ENCODE measurements at regions not wholly inside any gene's neighbourhood (a gene's known extent, or its start where the extent isn't known, plus 50 kb on each side); places are given as distances from the start of the nearest gene placed in this dataset.
A peak's percentile ranks its signal among the peaks of the same experiment; 100 is the strongest.

DNA sequence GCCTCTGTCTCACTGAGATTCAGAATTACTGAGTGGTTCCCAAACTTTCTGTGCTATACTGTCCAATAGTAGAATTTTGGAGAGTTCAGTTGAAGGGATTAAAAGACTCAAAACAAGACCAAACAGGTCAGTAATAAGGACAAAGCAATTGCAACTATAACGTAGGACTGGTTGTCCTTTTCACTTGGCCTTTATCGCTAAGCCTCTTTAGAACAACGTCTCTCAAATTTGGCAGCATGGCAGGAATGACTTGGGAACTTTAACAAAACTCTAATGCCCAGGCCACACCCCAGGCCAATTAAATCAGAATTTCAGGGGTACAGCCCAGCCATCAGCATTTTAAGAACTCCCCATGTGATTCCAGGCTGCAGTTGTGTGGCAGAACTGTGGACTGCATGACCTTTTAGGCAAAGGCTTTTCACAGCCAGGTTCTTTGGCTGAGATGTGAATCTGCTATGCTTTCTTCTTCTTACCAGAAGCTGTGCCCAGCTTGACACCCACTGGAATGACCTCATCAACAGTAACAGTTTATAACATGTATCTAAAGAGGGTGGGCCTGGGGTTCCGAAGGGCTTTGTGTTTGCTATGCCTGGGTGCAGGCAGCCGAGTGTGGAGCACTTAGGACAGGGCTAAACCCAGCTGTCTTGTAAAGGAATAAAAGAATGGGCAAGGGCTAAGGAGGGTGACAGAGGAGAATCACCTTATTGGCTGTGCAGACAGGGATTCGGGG, 226.2 kb upstream of the PRICKLE2 start:
- Histone ChIP-seq H3K4me3 (ENCODE audit: low read length) (no peak overlapping the region), H3K4me1 (ENCODE audit: control insufficient read depth, insufficient read depth, low read length) (no peaks in the 10 kb centered on the region), H3K27ac (ENCODE audit: low read length) (no peak overlapping the region), H3K27me3 (ENCODE audit: control insufficient read depth, insufficient read depth, low read length) (no peaks in the 10 kb centered on the region), H3K36me3 (ENCODE audit: control insufficient read depth, insufficient read depth, low read length) (no peaks in the 10 kb centered on the region), H3K9me3 (ENCODE audit: control insufficient read depth, insufficient read depth, low read length) (no peaks in the 10 kb centered on the region)
- WGBS (ENCODE audit: insufficient coverage, insufficient read length) = no CpG with 5 or more reads among the region's 6 CpGs
- DNase-seq (ENCODE audit: low read depth, low spot score) = no peak

DNA sequence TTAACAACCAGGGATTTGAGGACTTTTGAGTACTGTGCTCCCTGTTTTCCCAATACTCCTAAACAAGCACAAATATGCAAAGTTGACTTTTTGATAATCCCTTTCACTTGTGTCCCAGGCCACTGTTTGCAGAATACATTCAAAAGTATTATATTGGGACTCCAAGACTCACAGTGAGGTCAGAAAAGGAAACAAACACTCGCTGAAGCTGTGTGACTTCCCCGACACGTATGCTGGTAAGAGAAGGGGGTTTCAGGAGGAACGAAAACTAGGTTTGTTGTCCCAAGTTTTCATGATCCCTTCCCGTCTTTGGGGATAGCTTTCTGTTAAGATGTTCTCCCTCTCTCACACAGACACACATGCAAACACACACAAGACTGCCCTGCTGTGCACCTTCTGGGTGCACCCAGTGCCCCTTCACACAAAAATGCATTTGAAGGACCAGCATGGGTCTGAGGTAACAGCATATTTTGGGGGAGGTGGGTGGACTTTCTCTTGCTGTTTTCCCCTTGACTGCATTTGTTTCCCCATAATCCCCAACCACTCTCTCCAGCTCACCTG, 225.2 kb upstream of the PRICKLE2 start:
- Histone ChIP-seq H3K4me1 (ENCODE audit: control insufficient read depth, insufficient read depth, low read length) (no peaks in the 10 kb centered on the region), H3K36me3 (ENCODE audit: control insufficient read depth, insufficient read depth, low read length) (no peaks in the 10 kb centered on the region), H3K27ac (ENCODE audit: low read length) (no peak overlapping the region), H3K9me3 (ENCODE audit: control insufficient read depth, insufficient read depth, low read length) (no peaks in the 10 kb centered on the region), H3K4me3 (ENCODE audit: low read length) (no peak overlapping the region), H3K27me3 (ENCODE audit: control insufficient read depth, insufficient read depth, low read length) (no peaks in the 10 kb centered on the region)
- no CpG with 5 or more reads among the region's 5 CpGs for WGBS (ENCODE audit: insufficient coverage, insufficient read length)
- no peak for DNase-seq (ENCODE audit: low read depth, low spot score)

DNA sequence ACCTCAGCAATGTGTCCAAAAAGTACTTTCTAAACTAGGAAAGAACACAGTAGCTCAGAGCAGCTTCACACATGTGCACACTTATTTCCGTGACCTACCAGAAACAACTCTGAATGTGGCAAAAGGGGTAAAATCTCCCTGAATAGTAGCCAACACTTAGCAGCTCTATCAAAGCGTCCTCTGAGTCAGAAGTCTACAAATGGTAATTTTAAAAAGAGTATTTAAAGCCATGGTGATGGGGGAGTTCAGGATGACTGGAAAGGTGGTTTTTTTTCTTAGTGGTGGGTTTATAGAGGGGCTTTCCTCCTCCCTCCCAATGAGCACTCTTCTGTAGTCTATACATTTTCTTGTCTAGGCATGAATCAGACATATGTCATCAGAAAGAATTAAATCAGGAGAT, 223.8 kb upstream of the PRICKLE2 start:
- no peak for DNase-seq (ENCODE audit: low read depth, low spot score)
- Histone ChIP-seq H3K27me3 (ENCODE audit: control insufficient read depth, insufficient read depth, low read length) (no peaks in the 10 kb centered on the region), H3K4me1 (ENCODE audit: control insufficient read depth, insufficient read depth, low read length) (no peaks in the 10 kb centered on the region), H3K27ac (ENCODE audit: low read length) (no peak overlapping the region), H3K9me3 (ENCODE audit: control insufficient read depth, insufficient read depth, low read length) (no peaks in the 10 kb centered on the region), H3K4me3 (ENCODE audit: low read length) (no peak overlapping the region), H3K36me3 (ENCODE audit: control insufficient read depth, insufficient read depth, low read length) (no peaks in the 10 kb centered on the region)
- no CpG with 5 or more reads among the region's 2 CpGs for WGBS (ENCODE audit: insufficient coverage, insufficient read length)

DNA sequence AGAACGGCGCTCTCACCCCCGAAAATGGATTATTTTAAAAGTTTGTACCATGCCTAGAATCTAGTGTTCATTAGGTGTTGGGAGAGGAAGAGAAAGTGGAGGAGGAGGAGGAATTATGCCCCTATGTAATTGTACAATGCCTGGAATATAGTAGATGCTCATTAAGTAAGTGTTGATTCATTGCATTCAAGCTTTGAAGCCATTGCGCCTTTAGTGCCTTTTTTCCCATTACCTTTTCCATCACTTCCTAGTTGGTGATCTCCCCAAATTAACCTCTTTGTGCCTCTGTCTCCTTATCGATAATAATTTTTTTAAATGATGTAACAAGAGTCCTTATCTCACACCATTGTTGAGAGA, 220.7 kb upstream of the PRICKLE2 start:
- no CpG with 5 or more reads among the region's 5 CpGs for WGBS (ENCODE audit: insufficient coverage, insufficient read length)
- no peak for DNase-seq (ENCODE audit: low read depth, low spot score)
- peaks cover 2% of the 10 kb centered on the region; the same call in 1 of the 2 replicates for H3K4me1 ChIP-seq (ENCODE audit: control insufficient read depth, insufficient read depth, low read length)
- H3K36me3 ChIP-seq (ENCODE audit: control insufficient read depth, insufficient read depth, low read length) = no peaks in the 10 kb centered on the region
- no peak overlapping the region for H3K27ac ChIP-seq (ENCODE audit: low read length)
- H3K9me3 ChIP-seq (ENCODE audit: control insufficient read depth, insufficient read depth, low read length) = no peaks in the 10 kb centered on the region
- no peak overlapping the region; the same call in 1 of the 2 replicates for H3K4me3 ChIP-seq (ENCODE audit: low read length)
- no peaks in the 10 kb centered on the region for H3K27me3 ChIP-seq (ENCODE audit: control insufficient read depth, insufficient read depth, low read length)

DNA sequence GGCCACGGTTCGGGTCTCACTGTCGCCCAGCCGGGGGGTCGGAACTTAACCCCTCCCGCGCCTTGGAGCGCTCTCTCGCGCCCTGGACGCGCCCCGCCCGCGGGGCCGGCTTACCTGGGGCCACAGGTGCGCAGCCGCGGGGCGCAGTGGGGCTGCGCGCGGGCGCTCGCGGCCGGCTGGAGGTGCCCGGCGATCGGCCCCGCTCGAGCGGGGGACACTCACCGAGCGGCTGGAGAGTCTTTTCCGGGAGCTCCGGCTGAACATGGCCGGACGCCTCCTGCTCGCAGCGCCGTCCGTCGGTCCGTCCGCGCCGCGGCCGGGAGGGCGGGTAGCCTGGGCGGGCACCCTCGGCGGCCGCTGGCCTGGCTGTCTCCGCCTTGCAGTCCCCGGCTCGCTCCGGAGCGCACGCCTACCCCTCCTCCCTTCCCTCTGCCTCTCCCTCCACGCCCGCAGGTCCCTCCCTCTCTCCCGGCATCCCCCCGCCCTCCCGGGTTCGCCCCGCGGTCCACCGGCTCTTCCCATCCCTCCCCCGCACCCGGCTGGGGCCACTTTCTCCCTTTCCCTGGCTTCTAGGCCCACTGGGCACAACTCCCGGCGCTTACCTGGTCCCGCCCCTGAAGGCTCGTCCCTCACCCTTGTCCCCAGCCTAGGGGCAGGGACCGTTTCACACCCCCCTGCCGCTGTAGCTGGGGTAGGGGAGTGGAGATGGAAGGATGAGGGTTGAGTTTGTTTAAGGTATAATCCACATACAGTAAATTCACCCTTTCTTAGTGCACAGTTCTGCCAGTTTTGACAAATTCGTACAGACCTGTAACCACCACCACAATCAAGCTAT, 220.1 kb upstream of the PRICKLE2 start:
- DNase-seq (ENCODE audit: low read depth, low spot score) = peak; percentile 33
- peaks cover 2% of the 10 kb centered on the region; the same call in 1 of the 2 replicates for H3K4me1 ChIP-seq (ENCODE audit: control insufficient read depth, insufficient read depth, low read length)
- peak overlapping the region; percentile 87 for H3K4me3 ChIP-seq (ENCODE audit: low read length)
- no peaks in the 10 kb centered on the region for H3K27me3 ChIP-seq (ENCODE audit: control insufficient read depth, insufficient read depth, low read length)
- no CpG with 5 or more reads among the region's 79 CpGs for WGBS (ENCODE audit: insufficient coverage, insufficient read length)
- H3K9me3 ChIP-seq (ENCODE audit: control insufficient read depth, insufficient read depth, low read length) = no peaks in the 10 kb centered on the region
- no peaks in the 10 kb centered on the region for H3K36me3 ChIP-seq (ENCODE audit: control insufficient read depth, insufficient read depth, low read length)
- no peak overlapping the region for H3K27ac ChIP-seq (ENCODE audit: low read length)

DNA sequence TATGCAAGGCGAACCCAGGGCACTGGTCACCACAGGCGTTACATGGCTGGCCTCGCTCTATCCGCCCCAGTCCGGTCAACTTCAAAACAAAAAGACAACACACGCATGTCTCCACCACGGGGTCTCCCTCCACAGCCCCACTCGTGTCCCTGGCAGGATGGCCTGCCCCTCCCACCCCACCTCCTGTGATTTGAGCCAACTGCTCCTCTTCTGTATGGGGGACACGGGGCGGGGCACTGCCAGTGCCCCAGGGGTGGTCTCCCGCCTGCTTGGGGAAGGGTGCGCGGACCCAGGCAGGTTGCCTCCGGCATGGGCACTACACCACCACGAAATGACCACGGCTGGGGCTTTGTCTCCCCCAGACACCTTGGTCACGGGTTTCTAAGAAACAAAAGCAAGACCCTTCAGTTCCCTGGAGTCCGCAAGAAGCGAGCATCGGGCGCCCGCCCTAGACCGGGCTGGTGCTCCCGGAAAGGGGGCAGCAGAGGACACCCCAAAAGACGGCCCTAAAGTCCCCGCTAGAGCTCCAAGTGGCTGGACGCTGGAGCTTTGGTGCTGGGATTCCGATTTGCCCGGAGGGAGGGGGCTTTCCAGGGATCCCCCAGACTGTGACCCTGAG, 219.3 kb upstream of the PRICKLE2 start:
- Histone ChIP-seq H3K27me3 (ENCODE audit: control insufficient read depth, insufficient read depth, low read length) (no peaks in the 10 kb centered on the region), H3K4me3 (ENCODE audit: low read length) (peak overlapping the region; percentile 87; the same call in 1 of the 2 replicates), H3K9me3 (ENCODE audit: control insufficient read depth, insufficient read depth, low read length) (no peaks in the 10 kb centered on the region), H3K36me3 (ENCODE audit: control insufficient read depth, insufficient read depth, low read length) (no peaks in the 10 kb centered on the region), H3K27ac (ENCODE audit: low read length) (no peak overlapping the region), H3K4me1 (ENCODE audit: control insufficient read depth, insufficient read depth, low read length) (peaks cover 2% of the 10 kb centered on the region; the same call in 1 of the 2 replicates)
- no CpG with 5 or more reads among the region's 29 CpGs for WGBS (ENCODE audit: insufficient coverage, insufficient read length)
- no peak for DNase-seq (ENCODE audit: low read depth, low spot score)

DNA sequence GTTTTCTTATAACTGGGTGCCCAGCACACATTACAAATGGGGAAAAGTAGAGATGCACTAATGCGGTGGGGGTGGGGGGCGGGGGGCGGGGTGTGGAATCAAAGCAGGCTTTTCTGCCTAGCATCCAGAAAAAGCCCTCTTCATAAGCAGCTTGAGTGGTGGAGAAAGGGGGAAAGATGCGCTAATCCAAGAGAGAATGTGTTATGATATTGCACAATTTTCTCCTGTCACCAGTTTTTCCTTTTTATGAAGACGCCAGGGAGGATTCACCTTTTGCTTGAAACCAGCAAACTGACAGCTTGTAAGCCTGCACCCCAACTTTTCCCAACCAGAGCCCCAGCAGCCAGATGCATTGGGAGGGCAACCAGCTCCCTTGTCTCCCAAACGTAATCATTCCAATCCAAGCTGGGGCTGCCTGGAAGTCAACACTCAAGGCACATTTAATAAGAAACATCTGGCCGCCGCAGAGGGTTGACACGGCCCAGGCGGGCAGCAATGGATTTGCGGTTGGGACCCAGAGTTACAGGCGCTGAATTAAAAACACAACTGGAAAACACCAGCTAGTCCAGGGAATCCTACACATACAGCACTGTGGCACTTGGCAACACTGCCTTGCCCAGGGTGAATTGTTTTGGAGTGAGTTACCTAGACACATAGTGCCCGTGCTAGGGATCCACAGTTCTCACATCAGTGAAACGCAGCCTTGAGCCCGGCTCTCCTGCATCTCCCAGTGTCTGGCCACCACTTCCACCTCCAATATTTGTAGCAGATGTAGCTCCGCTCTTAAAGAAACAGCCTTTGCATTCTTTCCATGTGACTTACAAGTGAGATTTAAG, 218.5 kb upstream of the PRICKLE2 start:
- Histone ChIP-seq H3K27ac (ENCODE audit: low read length) (no peak overlapping the region), H3K36me3 (ENCODE audit: control insufficient read depth, insufficient read depth, low read length) (no peaks in the 10 kb centered on the region), H3K4me3 (ENCODE audit: low read length) (no peak overlapping the region), H3K27me3 (ENCODE audit: control insufficient read depth, insufficient read depth, low read length) (no peaks in the 10 kb centered on the region), H3K4me1 (ENCODE audit: control insufficient read depth, insufficient read depth, low read length) (peaks cover 2% of the 10 kb centered on the region; the same call in 1 of the 2 replicates), H3K9me3 (ENCODE audit: control insufficient read depth, insufficient read depth, low read length) (no peaks in the 10 kb centered on the region)
- DNase-seq (ENCODE audit: low read depth, low spot score) = no peak
- WGBS (ENCODE audit: insufficient coverage, insufficient read length) = no CpG with 5 or more reads among the region's 16 CpGs

DNA sequence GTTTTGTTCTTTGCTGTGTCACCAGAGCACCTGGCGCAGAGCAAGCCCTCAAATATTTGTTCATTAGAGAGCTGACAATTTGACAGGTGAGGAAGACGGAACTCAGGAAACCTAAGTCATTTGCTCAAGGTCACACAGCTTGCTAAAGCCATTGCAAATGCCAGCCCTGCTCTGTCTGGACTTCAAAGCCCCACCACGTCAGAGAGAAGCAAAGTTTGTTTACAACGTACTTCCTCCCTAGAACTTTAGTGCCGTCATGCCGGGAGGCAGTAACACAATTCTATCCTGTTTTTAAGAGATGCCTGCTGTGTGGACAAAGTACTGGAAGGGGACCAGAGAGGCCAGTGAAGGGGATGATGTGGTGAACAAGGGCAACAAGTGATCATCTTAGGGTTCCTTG, 216.6 kb upstream of the PRICKLE2 start:
- H3K36me3 ChIP-seq (ENCODE audit: control insufficient read depth, insufficient read depth, low read length) = no peaks in the 10 kb centered on the region
- no peak overlapping the region for H3K27ac ChIP-seq (ENCODE audit: low read length)
- no peaks in the 10 kb centered on the region for H3K27me3 ChIP-seq (ENCODE audit: control insufficient read depth, insufficient read depth, low read length)
- H3K9me3 ChIP-seq (ENCODE audit: control insufficient read depth, insufficient read depth, low read length) = no peaks in the 10 kb centered on the region
- no peak overlapping the region for H3K4me3 ChIP-seq (ENCODE audit: low read length)
- peaks cover 2% of the 10 kb centered on the region; the same call in 1 of the 2 replicates for H3K4me1 ChIP-seq (ENCODE audit: control insufficient read depth, insufficient read depth, low read length)
- DNase-seq (ENCODE audit: low read depth, low spot score) = no peak
- no CpG with 5 or more reads among the region's 6 CpGs for WGBS (ENCODE audit: insufficient coverage, insufficient read length)

DNA sequence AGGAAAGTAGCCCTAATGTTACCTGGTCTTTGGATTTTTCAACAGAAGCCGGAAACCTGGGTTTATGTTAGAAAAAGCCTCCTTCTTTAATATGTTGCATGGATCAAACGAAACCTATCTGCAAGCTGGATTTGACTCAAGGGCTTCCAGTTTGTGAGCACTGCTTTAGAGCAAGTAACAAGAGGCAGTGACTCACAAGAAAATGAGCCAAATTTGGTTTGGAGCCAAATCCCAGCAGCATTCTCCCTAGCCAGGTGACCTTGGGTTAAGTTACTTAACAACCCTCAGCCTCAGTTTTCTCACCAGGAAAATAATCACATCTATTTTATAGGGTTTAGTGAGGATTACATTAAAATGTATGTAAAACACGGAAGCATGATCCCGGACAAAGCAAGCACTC, 215.2 kb upstream of the PRICKLE2 start:
- no CpG with 5 or more reads among the region's 4 CpGs for whole genome bisulfite sequencing (ENCODE audit: insufficient coverage, insufficient read length)
- Histone ChIP-seq H3K27me3 (ENCODE audit: control insufficient read depth, insufficient read depth, low read length) (no peaks in the 10 kb centered on the region), H3K36me3 (ENCODE audit: control insufficient read depth, insufficient read depth, low read length) (no peaks in the 10 kb centered on the region), H3K4me1 (ENCODE audit: control insufficient read depth, insufficient read depth, low read length) (peaks cover 2% of the 10 kb centered on the region; the same call in 1 of the 2 replicates), H3K4me3 (ENCODE audit: low read length) (no peak overlapping the region), H3K27ac (ENCODE audit: low read length) (no peak overlapping the region), H3K9me3 (ENCODE audit: control insufficient read depth, insufficient read depth, low read length) (no peaks in the 10 kb centered on the region)
- no peak for DNase-seq (ENCODE audit: low read depth, low spot score)

Data from iPS DF 6.9 (cell line).